Heart right ventricle (tissue), 16 donors: ENCODE measurements at regions not wholly inside any gene's neighbourhood (a gene's known extent, or its start where the extent isn't known, plus 50 kb on each side); places are given as distances from the start of the nearest gene placed in this dataset.

Experiments used
- ATAC-seq, 8 donors: fragments of 200-7000 bp; cut with Tn5 transposase; one replicate each; pipeline ENCODE4 v1.9.1; 2020; ENCODE audit warnings: mild to moderate bottlenecking in 8 of 8, moderate library complexity in 8 of 8, moderate number of reproducible peaks in 1 of 8
- DNase-seq, 2 donors: peaks; one replicate each; pipeline ENCODE4 v3.0.0-alpha.2; 2020
- H3K27ac ChIP-seq, 10 donors: fragments of 200-600 bp; sonication (generic) in 2 of 10; one replicate each; pipeline versions ENCODE4 v1.5.0 to v1.8.0; 2020 to 2022; ENCODE audit warnings: mild to moderate bottlenecking in 3 of 10
- H3K27me3 ChIP-seq, 7 donors: fragments of 200-600 bp; one replicate each; pipeline ENCODE4 v1.8.0; 2021 to 2022; ENCODE audit warnings: mild to moderate bottlenecking in 2 of 7
- H3K36me3 ChIP-seq, 9 donors: fragments of 200-600 bp; sonication (generic) in 1 of 9; one replicate each; pipeline versions ENCODE4 v1.5.0 to v1.8.0; 2020 to 2022; ENCODE audit warnings: mild to moderate bottlenecking in 2 of 9
- H3K4me1 ChIP-seq, 9 donors: fragments of 200-600 bp; sonication (generic) in 1 of 9; one replicate each; pipeline versions ENCODE4 v1.5.0 to v1.8.0; 2020 to 2022; ENCODE audit warnings: mild to moderate bottlenecking in 4 of 9
- H3K4me3 ChIP-seq, 10 donors: fragments of 200-600 bp; sonication (generic) in 2 of 10; one replicate each; pipeline versions ENCODE4 v1.5.0 to v1.8.0; 2020 to 2022; ENCODE audit warnings: mild to moderate bottlenecking in 7 of 10, moderate library complexity in 2 of 10
- H3K9me3 ChIP-seq, 11 donors: fragments of 200-600 bp in 10 of 11; sonication (generic) in 2 of 11; one replicate each; pipeline versions ENCODE4 v1.5.0 to v1.8.0; 2013 to 2022; ENCODE audit warnings: mild to moderate bottlenecking in 2 of 11, control low read depth in 1 of 11, moderate library complexity in 1 of 11
- CTCF ChIP-seq, 9 donors: fragments of 200-600 bp; sonication (generic) in 2 of 9; IDR thresholded peaks; one replicate each; pipeline versions ENCODE4 v1.5.0 to v1.8.0; 2021 to 2022; ENCODE audit warnings: antibody characterized with exemption in 9 of 9, mild to moderate bottlenecking in 5 of 9, moderate library complexity in 1 of 9
- WGBS, 2 donors: extraction: QIAGEN DNeasy Blood & Tissue Kit; methylation state at CpG; one replicate each; pipeline ENCODE4 v1.1.7; 2013; ENCODE audit warnings: inconsistent platforms in 1 of 2; 5-methylcytosine and 5-hydroxymethylcytosine counted together
- intact Hi-C, 10 donors: fragments of 100-400 bp; cut with DNase I; formaldehyde crosslinking; loops; one replicate each; pipeline versions ENCODE4 v1.11.1 to v1.14.2; 2022
- donor health status: Arrhythmogenic right ventricular cardiomyopathy.
- donor health status: ischemic (EF 13 %, LVEDD 7.1; RV severe dilation, severe dysfunction).
- donor health status: healthy with polysubstance abuse.
- donor health status: DM: no; HTN: yes; CAD: no.
- donor health status: DM: no; HTN: no; CAD: no.
- donor health status: ischemic (EF 25% LVEDD 6.9; RV normal size, moderate dysfunction).
- donor health status: ischemic (EF 25% LVEDD 5.7; RV mildly dilated, moderate dysfunction).
- donor health status: healthy.
- donor health status: DM: yes; HTN: yes; CAD: no.
- donor health status: Ischemic cardiomyopathy.
- donor health status: ischemic (EF 35%, LVEDD 5.7; RV mildly dilated, moderate dysfunction).
- donor health status: nonischemic (EF 11% LVEDD 7.7; RV severe dilation, severe dysfunction).
- donor health status: DM: yes; HTN: yes; CAD: no.
- donor health status: PGD.
- donor health status: ischemic (EF 29% LVEDD 5.4; RV normal size, mild dysfunction).
- donor health status: nonischemic (EF 23%, LVEDD 6.1; RV moderate dilation, normal function).

- intact Hi-C loops, result no loop called here
- ATAC-seq (no peak), DNase-seq (no peak)
- H3K27ac ChIP-seq, result no peak overlapping the region
- H3K36me3 ChIP-seq, result no peaks in the 10 kb centered on the region
- 75 to 80% methylated on average over 3 of the region's 3 CpGs for WGBS, 2 donors
- no peaks in the 10 kb centered on the region for H3K4me1 ChIP-seq
- TF ChIP-seq CTCF (IDR thresholded peaks at IDR 0.05), result no peak
- peaks cover 0 to 28% (median 0%) of the 10 kb centered on the region in 7 donors for H3K27me3 ChIP-seq
- no peaks in the 10 kb centered on the region for H3K9me3 ChIP-seq
- H3K4me3 ChIP-seq, result no peak overlapping the region
Observed at GRCh38 chrX:20463296-20464075, 196.8 kb upstream of the RPS6KA3 start.

GRCh38 chrX:20461576-20461975, 194.9 kb upstream of the RPS6KA3 start:
- Histone ChIP-seq H3K9me3 (no peaks in the 10 kb centered on the region), H3K4me1 (no peaks in the 10 kb centered on the region), H3K27ac (no peak overlapping the region), H3K27me3 (peaks cover 0 to 29% (median 0%) of the 10 kb centered on the region in 7 donors), H3K36me3 (no peaks in the 10 kb centered on the region), H3K4me3 (no peak overlapping the region)
- intact Hi-C loops, result no loop called here
- ATAC-seq (no peak), DNase-seq (no peak)
- WGBS, 2 donors, result 72 to 75% methylated on average over 3 of the region's 3 CpGs
- no peak for TF ChIP-seq CTCF (IDR thresholded peaks at IDR 0.05)

- 35 to 44% methylated on average over 1 of the region's 1 CpG for WGBS, 2 donors
- Histone ChIP-seq H3K4me1 (no peaks in the 10 kb centered on the region), H3K27ac (no peak overlapping the region), H3K9me3 (no peaks in the 10 kb centered on the region), H3K4me3 (no peak overlapping the region), H3K27me3 (peaks cover 0 to 26% (median 0%) of the 10 kb centered on the region in 7 donors), H3K36me3 (no peaks in the 10 kb centered on the region)
- ATAC-seq (no peak), DNase-seq (no peak)
- intact Hi-C loops, result no loop called here
- no peak for TF ChIP-seq CTCF (IDR thresholded peaks at IDR 0.05)
Observed at GRCh38 chrX:20461002-20461401, 194.3 kb upstream of the RPS6KA3 start.

GRCh38 chrX:20459410-20460350, 193.0 kb upstream of the RPS6KA3 start:
- DNase-seq, result no peak
- H3K36me3 ChIP-seq, result no peaks in the 10 kb centered on the region
- H3K4me3 ChIP-seq, result no peak overlapping the region
- TF ChIP-seq CTCF (IDR thresholded peaks at IDR 0.05), result no peak
- no peak overlapping the region for H3K27ac ChIP-seq
- H3K9me3 ChIP-seq, result no peaks in the 10 kb centered on the region
- intact Hi-C loops, result no loop called here
- no peak for ATAC-seq
- no peaks in the 10 kb centered on the region for H3K4me1 ChIP-seq
- 71 to 75% methylated on average over 6 of the region's 6 CpGs for WGBS, 2 donors
- H3K27me3 ChIP-seq, result peaks cover 0 to 20% (median 0%) of the 10 kb centered on the region in 7 donors
